HG02981 (cell line): ENCODE measurements at regions not wholly inside any gene's neighbourhood (a gene's known extent, or its start where the extent isn't known, plus 50 kb on each side); places are given as distances from the start of the nearest gene placed in this dataset.

Experiments used
- ATAC-seq: cut with Tn5 transposase; IDR thresholded peaks from one replicate; pipeline ENCODE4 v1.9.1; 2021; ENCODE audit warnings: mild to moderate bottlenecking, moderate library complexity; ENCODE audit not compliant: unreplicated experiment

DNA sequence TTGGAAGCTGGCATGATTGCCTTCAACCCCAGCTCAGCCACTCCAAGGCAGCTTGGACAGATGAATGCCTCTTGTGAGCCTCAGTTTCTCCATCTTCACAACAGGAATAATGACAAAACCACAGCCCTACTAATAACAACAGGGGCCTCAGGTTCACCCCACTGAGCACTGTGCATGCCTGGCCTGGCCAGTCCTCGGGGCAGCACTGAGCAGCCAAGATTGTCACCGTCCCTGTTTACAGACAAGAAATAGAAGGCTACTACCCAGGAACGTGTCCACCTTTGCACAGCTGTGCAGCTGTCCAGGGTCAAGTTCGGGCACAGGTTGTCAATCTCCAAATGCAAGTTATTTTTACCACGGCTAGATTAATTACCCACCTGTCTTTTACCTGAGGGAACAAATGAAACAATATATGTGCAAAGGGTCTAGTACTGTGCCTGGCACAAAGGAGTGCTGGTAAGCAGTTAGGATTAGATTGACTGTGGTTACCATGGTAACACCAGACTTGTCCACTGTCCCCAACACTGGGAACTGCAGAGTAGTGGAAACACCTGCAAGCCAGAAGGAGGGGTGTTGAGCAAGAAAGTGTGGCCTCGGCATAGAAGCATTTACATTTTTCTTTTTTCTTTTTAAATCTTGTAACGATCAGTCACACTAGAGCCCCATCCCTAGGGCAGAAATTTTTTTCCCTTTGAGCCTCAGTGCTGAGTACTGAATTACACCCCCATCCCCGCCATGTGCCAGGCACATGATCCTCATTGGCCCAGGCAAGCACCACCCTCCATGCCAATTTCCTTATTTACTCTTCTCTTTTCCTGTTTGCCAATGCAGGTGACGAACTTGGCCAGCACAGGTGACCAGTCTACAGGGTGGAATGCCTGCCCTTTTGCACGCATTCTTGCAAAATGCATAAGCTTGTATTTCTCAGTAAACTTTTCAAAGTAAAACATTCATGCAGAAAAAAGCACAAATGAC lies 66.3 kb upstream of the SLC6A6 start:
- ATAC-seq: no peak

GRCh38 chr3:14336749-14337598 lies 65.4 kb upstream of the SLC6A6 start:
- ATAC-seq: no peak

DNA sequence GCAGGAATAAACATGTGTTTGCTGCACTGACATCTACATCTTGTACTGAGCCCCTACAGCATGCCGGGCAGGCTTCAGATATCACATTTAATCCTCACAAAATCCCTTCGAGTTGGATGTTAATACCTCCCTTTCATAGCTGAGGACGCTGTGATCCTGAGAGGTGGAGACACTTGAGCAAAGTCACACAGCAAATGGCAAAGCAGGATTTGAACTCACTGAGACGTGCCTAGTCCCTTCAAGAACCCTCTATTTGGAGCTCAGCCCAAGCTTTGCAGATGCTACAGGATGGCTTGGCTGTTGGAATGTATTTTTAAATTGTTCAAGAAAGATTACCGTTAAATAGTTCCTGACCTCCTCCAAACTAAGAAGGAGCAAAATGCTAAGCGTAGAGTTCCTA lies 64.6 kb upstream of the SLC6A6 start:
- no peak for ATAC-seq

GRCh38 chr3:14338242-14338641 lies 64.2 kb upstream of the SLC6A6 start:
- no peak for ATAC-seq

- no peak for ATAC-seq
Observed at GRCh38 chr3:14338898-14339458, 63.4 kb upstream of the SLC6A6 start.

- no peak for ATAC-seq
Observed at GRCh38 chr3:14340960-14341708, 61.3 kb upstream of the SLC6A6 start.

DNA sequence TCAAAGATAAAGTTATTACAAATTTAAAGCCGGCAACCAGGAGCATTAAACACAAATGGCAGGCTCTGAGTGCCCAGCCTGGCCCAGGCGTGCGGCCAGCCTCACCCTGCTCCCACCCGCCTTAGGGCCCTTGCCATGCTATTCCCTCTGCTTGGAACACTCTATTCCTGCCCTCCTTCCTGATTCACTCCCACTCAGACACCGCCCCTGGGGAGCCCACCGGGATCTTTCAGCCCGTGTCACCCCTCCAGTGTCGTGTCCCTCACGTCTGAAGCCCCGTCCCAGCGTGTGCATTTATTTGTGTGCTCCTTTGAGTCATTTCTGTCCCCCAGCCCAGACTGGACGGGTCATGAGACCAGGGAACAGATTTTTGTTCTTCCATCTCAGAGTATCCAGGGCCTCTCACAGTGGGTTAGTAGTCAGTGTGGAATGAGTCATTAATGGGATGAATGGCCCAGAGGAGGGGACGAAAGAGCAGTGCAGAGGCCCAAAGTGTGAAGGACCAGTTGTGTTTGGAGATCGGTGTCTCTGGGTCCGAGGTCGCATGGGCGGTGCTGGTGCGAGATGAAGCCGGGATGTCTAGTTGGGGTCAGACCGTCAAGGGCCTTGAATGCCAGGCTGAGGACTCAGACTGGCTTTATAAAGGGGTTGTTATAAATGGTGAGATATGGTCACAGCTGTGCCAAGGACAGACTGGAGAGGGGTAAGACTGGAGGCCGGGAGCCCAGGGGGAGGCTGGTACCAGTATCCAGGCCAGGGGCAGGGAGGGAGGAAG lies 58.9 kb upstream of the SLC6A6 start:
- ATAC-seq: no peak

- ATAC-seq: no peak
Observed at GRCh38 chr3:14344351-14344750, 58.1 kb upstream of the SLC6A6 start.

DNA sequence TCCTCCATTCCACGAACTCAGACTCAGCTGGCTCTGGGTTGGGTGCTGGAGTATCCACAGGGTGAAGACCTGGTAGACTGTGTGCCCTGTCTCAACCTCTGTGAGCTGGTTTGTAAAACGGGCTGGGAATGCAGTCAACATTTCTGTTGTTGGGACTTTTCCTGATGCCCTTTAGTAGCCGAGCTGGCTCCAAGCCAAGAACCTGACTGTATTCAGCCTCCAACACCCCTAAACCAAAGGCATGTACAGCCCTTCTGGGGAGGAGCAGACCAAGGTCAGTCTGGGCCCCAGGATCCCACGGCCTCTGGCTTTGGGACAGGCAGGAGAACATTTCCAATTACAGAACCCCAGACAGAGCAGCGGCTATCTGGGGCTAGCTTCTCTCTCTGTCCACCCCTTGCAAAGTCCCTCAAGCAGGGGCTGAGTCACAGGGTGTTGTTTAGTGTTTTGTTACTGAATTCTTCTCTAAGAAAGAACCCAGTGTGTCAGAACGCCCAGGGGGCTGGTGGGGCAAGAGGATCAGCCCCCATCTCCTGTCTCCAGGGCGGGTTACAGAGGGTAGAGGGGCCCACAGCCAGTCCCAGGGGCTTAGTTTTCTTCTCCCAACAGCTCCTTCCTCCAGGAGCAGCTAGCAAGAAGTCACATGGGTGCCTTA lies 56.8 kb upstream of the SLC6A6 start:
- ATAC-seq: no peak

- ATAC-seq: no peak
Observed at GRCh38 chr3:14346191-14346590, 56.2 kb upstream of the SLC6A6 start.

GRCh38 chr3:14346642-14347041 lies 55.8 kb upstream of the SLC6A6 start:
- no peak for ATAC-seq

DNA sequence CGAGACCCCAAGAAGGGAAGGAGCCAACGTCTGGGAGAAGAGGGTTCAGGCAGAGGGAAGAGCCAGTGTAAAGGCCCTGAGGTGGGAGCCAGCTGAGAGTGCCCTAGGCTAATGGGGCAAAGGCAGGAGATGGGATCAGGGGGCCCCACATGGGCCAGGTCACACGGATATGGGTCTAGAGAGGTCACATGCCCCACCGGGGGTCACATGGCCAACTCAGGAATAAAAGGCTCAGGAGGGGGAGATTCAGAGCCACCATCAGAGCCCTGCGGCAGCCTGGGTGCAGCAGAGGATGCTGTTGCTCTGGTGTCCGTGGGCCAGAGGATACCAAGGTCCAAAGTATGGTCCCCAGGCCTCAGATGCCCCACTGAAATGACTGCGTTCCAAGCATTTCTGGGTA lies 55.3 kb upstream of the SLC6A6 start:
- ATAC-seq: no peak

DNA sequence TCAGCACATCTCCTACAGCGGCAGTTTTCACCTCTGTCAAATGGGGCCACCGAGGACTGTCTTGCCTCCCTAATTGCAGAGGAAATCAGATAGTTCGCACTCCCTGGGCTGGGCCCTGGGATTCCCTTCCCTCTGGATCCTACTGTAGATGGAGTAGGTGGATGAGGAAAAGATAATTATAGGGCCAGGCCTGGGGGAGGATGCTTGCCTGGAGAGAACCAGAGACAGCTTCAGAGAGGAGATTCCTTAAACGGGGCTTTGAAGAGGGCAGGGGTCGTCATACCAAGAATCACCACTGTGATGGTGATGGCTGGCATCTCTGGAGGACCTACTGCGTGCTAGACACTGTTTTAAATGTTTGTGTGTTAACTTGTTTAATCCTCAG lies 50.8 kb upstream of the SLC6A6 start:
- ATAC-seq: no peak

GRCh38 chr3:14352002-14352627 lies 50.3 kb upstream of the SLC6A6 start:
- ATAC-seq: no peak
